ENCODE measurements at regions not wholly inside any gene's neighbourhood (a gene's known extent, or its start where the extent isn't known, plus 50 kb on each side); places are given as distances from the start of the nearest gene placed in this dataset.
"Not testable (repeated sequence)": the region's sequence is repeated elsewhere in the genome, so short reads cannot be mapped to it uniquely, and the experiment has no call there.

DNA sequence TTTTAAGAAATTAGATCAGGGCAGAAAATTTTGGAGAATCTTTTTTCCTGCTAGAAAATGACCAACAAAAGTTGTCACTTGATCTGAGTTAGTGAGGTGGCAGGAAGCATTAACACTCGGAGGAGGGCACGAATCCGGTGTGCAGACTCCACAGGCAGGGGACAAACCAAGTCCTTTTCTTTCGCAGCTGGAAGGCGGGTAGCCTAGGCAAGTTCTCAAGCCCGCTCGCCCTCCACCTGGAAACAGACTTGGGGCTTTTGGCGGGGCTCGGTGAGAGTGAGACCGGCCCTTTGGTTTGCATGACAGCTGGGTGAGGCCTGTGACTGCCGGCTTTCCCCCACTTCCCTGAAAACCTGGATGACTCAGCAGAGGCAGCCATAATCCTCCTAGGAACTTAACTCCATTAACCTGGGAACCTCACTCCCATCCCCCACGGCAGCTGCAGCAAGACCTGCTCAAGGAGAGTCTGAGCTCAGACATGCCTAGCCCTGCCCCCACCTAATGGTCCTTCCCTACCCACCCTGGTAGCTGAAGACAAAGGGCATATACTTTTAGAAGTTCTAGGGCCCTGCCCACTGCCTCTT is 134.8 kb downstream of the MFSD1 start:
- H3K27me3 Mint-ChIP-seq (ENCODE audit: low read depth) = no peaks in the 10 kb centered on the region
- no peaks in the 10 kb centered on the region for H3K9me3 Mint-ChIP-seq

GRCh38 chr3:158950178-158950901 is 148.5 kb downstream of the MFSD1 start:
- Mint-ChIP-seq H3K4me1 (ENCODE audit: low read depth) (no peaks in the 10 kb centered on the region), H3K27me3 (ENCODE audit: low read depth) (no peaks in the 10 kb centered on the region), H3K27ac (no peak overlapping the region), H3K4me3 (no peak overlapping the region), H3K36me3 (ENCODE audit: low read depth) (no peaks in the 10 kb centered on the region), H3K9me3 (no peaks in the 10 kb centered on the region)
- no peak for DNase-seq (ENCODE audit: low spot score)

More for the DNA sequence above, 134.8 kb downstream of the MFSD1 start:
- no peak overlapping the region for H3K27ac Mint-ChIP-seq
- no peaks in the 10 kb centered on the region for H3K4me1 Mint-ChIP-seq (ENCODE audit: low read depth)
- no peak for DNase-seq (ENCODE audit: low spot score)
- no peak overlapping the region for H3K4me3 Mint-ChIP-seq
- no peaks in the 10 kb centered on the region for H3K36me3 Mint-ChIP-seq (ENCODE audit: low read depth)

DNA sequence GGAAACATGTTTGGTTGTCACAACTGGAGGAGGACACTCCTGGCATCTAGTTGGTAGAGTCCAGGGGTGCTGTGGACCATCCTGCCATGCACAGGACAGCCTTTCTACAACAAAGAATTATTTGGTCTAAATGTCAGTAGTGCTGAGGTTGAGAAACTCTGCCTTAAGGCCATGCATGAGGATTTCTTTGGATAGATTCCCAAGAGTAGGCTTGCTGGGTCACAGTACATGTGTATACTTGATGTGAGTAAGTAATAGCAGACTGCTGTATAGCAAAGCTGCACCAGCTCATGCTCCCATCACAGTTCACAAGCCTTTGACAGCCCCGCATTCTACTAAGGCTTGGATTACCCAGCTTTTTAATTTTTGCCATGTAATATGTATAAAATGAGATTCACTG is 151.3 kb downstream of the MFSD1 start:
- no peak overlapping the region for H3K27ac Mint-ChIP-seq
- no peaks in the 10 kb centered on the region for H3K4me1 Mint-ChIP-seq (ENCODE audit: low read depth)

DNA sequence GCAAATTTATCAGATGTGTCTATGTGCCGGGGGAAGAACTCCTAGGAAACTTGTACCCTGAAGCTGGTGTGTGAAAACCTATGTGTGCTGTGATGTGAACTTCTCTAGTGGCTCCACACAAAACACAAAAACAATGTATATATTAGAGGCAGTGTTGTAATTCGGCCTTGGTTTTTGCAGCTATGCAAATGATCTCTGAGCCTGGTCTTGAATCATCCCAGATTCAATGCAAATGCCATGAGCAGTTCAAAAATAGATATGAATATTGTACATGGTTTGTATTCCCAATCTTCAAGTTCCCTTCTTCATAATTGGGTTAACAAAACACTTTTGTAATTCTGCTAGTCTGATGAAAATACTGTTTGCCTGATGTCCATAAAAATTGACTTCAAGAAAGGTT is 152.6 kb downstream of the MFSD1 start:
- Mint-ChIP-seq H3K36me3 (ENCODE audit: low read depth) (no peaks in the 10 kb centered on the region), H3K4me3 (no peak overlapping the region), H3K27ac (no peak overlapping the region), H3K4me1 (ENCODE audit: low read depth) (no peaks in the 10 kb centered on the region), H3K27me3 (ENCODE audit: low read depth) (no peaks in the 10 kb centered on the region), H3K9me3 (no peaks in the 10 kb centered on the region)
- no peak for DNase-seq (ENCODE audit: low spot score)

More for the DNA sequence above, 151.3 kb downstream of the MFSD1 start:
- Mint-ChIP-seq H3K9me3 (no peaks in the 10 kb centered on the region), H3K36me3 (ENCODE audit: low read depth) (no peaks in the 10 kb centered on the region), H3K4me3 (no peak overlapping the region), H3K27me3 (ENCODE audit: low read depth) (no peaks in the 10 kb centered on the region)
- DNase-seq (ENCODE audit: low spot score) = no peak

GRCh38 chr3:158957777-158958176 is 155.9 kb downstream of the MFSD1 start:
- not testable (repeated sequence) for H3K4me1 Mint-ChIP-seq (ENCODE audit: low read depth); H3K36me3 Mint-ChIP-seq (ENCODE audit: low read depth); H3K27ac Mint-ChIP-seq; H3K9me3 Mint-ChIP-seq; H3K4me3 Mint-ChIP-seq; H3K27me3 Mint-ChIP-seq (ENCODE audit: low read depth); DNase-seq (ENCODE audit: low spot score)

DNA sequence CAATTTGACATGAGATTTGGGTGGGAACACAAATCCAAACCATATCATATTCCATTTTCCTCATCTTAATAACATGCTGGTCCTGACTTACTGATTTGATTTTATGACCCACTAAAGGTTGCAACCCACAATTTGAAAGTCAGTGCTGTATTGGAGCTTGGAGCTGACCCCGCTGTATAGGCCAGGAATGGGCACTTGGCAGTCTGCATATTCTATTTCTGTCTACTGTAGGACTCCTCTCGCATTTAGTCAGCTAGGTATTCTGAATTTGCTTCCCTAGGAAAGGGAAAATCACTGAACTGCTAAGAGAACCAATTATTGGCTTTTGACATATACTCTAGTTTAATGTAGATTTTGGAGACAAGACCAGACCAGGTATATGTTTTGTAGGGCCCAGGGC is 157.0 kb downstream of the MFSD1 start:
- Mint-ChIP-seq H3K4me1 (ENCODE audit: low read depth) (no peaks in the 10 kb centered on the region), H3K36me3 (ENCODE audit: low read depth) (no peaks in the 10 kb centered on the region), H3K4me3 (no peak overlapping the region), H3K27me3 (ENCODE audit: low read depth) (no peaks in the 10 kb centered on the region), H3K9me3 (no peaks in the 10 kb centered on the region), H3K27ac (no peak overlapping the region)
- DNase-seq (ENCODE audit: low spot score) = no peak

DNA sequence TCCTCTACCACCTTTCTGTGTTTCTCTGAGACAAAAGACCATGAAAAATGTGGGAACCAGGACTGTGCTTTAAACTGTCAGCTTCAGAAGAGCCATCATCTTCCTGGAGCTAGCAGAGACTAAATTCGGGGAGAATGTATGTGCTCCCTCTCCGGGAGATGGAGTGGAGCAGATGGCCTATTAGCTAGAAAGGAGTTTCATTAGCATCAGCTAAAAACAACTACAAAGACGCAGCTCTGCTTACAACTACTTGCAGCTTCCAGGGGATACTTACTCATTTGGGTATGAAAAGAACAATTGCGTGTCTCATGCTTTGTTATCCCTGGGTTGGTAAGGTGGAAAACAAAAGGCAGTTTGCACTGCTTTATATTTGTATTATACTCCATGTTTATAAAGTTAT is 159.6 kb downstream of the MFSD1 start:
- no peak overlapping the region for H3K27ac Mint-ChIP-seq
- H3K4me1 Mint-ChIP-seq (ENCODE audit: low read depth) = no peaks in the 10 kb centered on the region
- H3K4me3 Mint-ChIP-seq = no peak overlapping the region
- DNase-seq (ENCODE audit: low spot score) = no peak
- H3K9me3 Mint-ChIP-seq = no peaks in the 10 kb centered on the region
- H3K36me3 Mint-ChIP-seq (ENCODE audit: low read depth) = no peaks in the 10 kb centered on the region
- H3K27me3 Mint-ChIP-seq (ENCODE audit: low read depth) = no peaks in the 10 kb centered on the region

GRCh38 chr3:158961911-158962310 is 160.1 kb downstream of the MFSD1 start:
- Mint-ChIP-seq H3K27me3 (ENCODE audit: low read depth) (no peaks in the 10 kb centered on the region), H3K4me3 (no peak overlapping the region), H3K4me1 (ENCODE audit: low read depth) (no peaks in the 10 kb centered on the region), H3K36me3 (ENCODE audit: low read depth) (no peaks in the 10 kb centered on the region), H3K27ac (no peak overlapping the region), H3K9me3 (no peaks in the 10 kb centered on the region)
- no peak for DNase-seq (ENCODE audit: low spot score)

DNA sequence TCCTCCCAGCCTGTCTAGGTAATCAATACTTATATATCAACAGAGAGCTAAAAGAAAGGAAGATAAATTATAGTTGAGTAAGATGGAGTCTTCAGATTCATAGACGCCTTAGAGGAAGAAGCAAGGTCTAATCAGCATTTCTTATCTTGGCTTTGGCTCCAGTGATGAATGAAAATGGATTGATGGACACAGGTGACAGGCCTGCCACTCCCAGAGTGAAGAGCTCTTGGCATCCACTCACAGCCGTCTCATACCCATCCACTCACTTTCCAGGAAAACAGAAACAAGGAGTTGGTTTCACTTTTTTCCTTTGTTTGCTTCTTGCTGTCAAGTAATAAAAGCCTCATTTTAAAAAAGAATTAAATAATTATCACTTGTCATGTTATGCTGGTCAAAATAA is 168.2 kb downstream of the MFSD1 start:
- no peak for DNase-seq (ENCODE audit: low spot score)
- no peaks in the 10 kb centered on the region for H3K27me3 Mint-ChIP-seq (ENCODE audit: low read depth)
- H3K36me3 Mint-ChIP-seq (ENCODE audit: low read depth) = no peaks in the 10 kb centered on the region
- H3K27ac Mint-ChIP-seq = no peak overlapping the region
- no peaks in the 10 kb centered on the region for H3K9me3 Mint-ChIP-seq
- no peaks in the 10 kb centered on the region for H3K4me1 Mint-ChIP-seq (ENCODE audit: low read depth)
- H3K4me3 Mint-ChIP-seq = no peak overlapping the region

DNA sequence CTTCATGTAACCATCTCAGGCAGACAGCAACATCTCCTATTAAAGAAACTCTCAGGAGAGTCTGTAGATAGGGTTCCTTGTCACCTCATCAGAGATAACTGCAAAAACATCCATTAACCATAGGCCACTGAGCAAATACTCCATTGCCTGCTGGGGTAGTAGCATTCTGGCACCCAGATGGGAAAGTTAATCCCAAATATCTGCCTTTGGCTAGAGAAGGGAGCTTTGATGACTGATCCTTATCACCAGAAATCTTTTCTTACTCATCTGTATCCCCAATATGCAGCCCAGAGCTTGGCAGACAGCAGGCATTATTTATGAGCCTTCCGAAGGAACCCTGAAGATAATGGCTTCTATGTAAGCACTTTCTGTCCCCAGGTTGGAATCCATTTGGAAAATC is 173.1 kb downstream of the MFSD1 start:
- Mint-ChIP-seq H3K27me3 (ENCODE audit: low read depth) (no peaks in the 10 kb centered on the region), H3K27ac (no peak overlapping the region), H3K4me3 (no peak overlapping the region), H3K4me1 (ENCODE audit: low read depth) (no peaks in the 10 kb centered on the region), H3K36me3 (ENCODE audit: low read depth) (no peaks in the 10 kb centered on the region), H3K9me3 (no peaks in the 10 kb centered on the region)
- no peak for DNase-seq (ENCODE audit: low spot score)

GRCh38 chr3:158976966-158977365 is 175.1 kb downstream of the MFSD1 start:
- H3K4me3 Mint-ChIP-seq = no peak overlapping the region

DNA sequence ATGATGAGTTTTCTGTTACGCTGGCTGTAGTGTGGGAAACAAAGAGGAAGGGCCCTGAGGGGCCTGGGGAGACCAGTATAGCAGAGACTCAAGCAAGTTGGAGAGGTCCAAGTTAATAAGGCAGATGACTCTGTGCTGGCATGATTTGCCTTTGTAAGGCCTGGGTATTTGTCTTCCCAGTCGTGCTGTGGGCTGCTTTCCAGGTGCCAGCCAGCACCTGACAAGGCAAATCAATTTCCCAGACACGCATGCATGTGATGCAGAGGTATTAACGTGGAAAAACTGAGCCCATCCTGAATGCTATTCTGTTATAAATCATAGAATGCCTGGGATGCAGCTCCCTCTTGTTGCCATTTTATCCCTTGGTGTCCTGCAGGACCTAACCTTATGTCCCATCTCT is 175.6 kb downstream of the MFSD1 start:
- Mint-ChIP-seq H3K27ac (no peak overlapping the region), H3K9me3 (no peaks in the 10 kb centered on the region), H3K4me3 (no peak overlapping the region), H3K4me1 (ENCODE audit: low read depth) (no peaks in the 10 kb centered on the region), H3K27me3 (ENCODE audit: low read depth) (no peaks in the 10 kb centered on the region), H3K36me3 (ENCODE audit: low read depth) (no peaks in the 10 kb centered on the region)
- no peak for DNase-seq (ENCODE audit: low spot score)

More at GRCh38 chr3:158976966-158977365, 175.1 kb downstream of the MFSD1 start:
- Mint-ChIP-seq H3K27me3 (ENCODE audit: low read depth) (no peaks in the 10 kb centered on the region), H3K27ac (no peak overlapping the region), H3K9me3 (no peaks in the 10 kb centered on the region), H3K4me1 (ENCODE audit: low read depth) (no peaks in the 10 kb centered on the region), H3K36me3 (ENCODE audit: low read depth) (no peaks in the 10 kb centered on the region)
- DNase-seq (ENCODE audit: low spot score) = no peak

GRCh38 chr3:158983216-158984099 is 181.6 kb downstream of the MFSD1 start:
- H3K27ac Mint-ChIP-seq = no peak overlapping the region
- H3K36me3 Mint-ChIP-seq (ENCODE audit: low read depth) = no peaks in the 10 kb centered on the region
- H3K4me1 Mint-ChIP-seq (ENCODE audit: low read depth) = no peaks in the 10 kb centered on the region
- H3K9me3 Mint-ChIP-seq = no peaks in the 10 kb centered on the region
- no peak overlapping the region for H3K4me3 Mint-ChIP-seq
- no peak for DNase-seq (ENCODE audit: low spot score)
- H3K27me3 Mint-ChIP-seq (ENCODE audit: low read depth) = no peaks in the 10 kb centered on the region

- no peaks in the 10 kb centered on the region for H3K36me3 Mint-ChIP-seq (ENCODE audit: low read depth)
- H3K4me1 Mint-ChIP-seq (ENCODE audit: low read depth) = no peaks in the 10 kb centered on the region
- H3K27me3 Mint-ChIP-seq (ENCODE audit: low read depth) = no peaks in the 10 kb centered on the region
- no peak overlapping the region for H3K27ac Mint-ChIP-seq
- no peak overlapping the region for H3K4me3 Mint-ChIP-seq
- no peaks in the 10 kb centered on the region for H3K9me3 Mint-ChIP-seq
- no peak for DNase-seq (ENCODE audit: low spot score)
Measured at GRCh38 chr3:158991146-158991705, 189.4 kb downstream of the MFSD1 start.

Data from T-helper 2 cell treated with Interferon-gamma antibody and Interleukin-4, amounts not matched to agents 5 μg/mL and 100 μg/mL, for 36 hours (primary cell).